Cardiac muscle cell (in vitro differentiated cells and primary cell): ENCODE measurements at regions not wholly inside any gene's neighbourhood (a gene's known extent, or its start where the extent isn't known, plus 50 kb on each side); places are given as distances from the start of the nearest gene placed in this dataset.

Source experiments
- DNase-seq, 2 donors: peaks; one replicate each; pipeline versions ENCODE4 v3.0.0 to v3.0.0-alpha.2; 2010 to 2017; ENCODE audit warnings: low read depth in 1 of 2, low spot score in 1 of 2
- H3K27ac ChIP-seq: fragments of 200-600 bp; sonication (generic); 2 replicates; pipeline ENCODE4 v1.5.1; 2016
- H3K27me3 ChIP-seq: fragments of 200-600 bp; sonication (generic); 2 replicates; pipeline ENCODE4 v1.6.0; 2016; ENCODE audit warnings: control low read depth
- H3K36me3 ChIP-seq: fragments of 200-600 bp; sonication (generic); 2 replicates; pipeline ENCODE4 v1.5.1; 2016; ENCODE audit warnings: control low read depth
- H3K4me1 ChIP-seq: fragments of 200-600 bp; sonication (generic); 2 replicates; pipeline ENCODE4 v1.8.1; 2017; ENCODE audit warnings: low read depth, mild to moderate bottlenecking, mixed run types
- H3K4me3 ChIP-seq: fragments of 200-600 bp; sonication (generic); 2 replicates; pipeline ENCODE4 v1.5.1; 2016; ENCODE audit warnings: mild to moderate bottlenecking
- H3K9me3 ChIP-seq: fragments of 200-600 bp; sonication (generic); 2 replicates; pipeline ENCODE4 v1.5.1; 2017; ENCODE audit warnings: low read depth, mild to moderate bottlenecking, control low read depth
- TF ChIP-seq, protein P1 (sequence below): IDR thresholded peaks from 2 replicates; pipeline ENCODE4 v1.5.1; 2012; ENCODE audit warnings: low read depth, mild to moderate bottlenecking, low read length

DNA sequence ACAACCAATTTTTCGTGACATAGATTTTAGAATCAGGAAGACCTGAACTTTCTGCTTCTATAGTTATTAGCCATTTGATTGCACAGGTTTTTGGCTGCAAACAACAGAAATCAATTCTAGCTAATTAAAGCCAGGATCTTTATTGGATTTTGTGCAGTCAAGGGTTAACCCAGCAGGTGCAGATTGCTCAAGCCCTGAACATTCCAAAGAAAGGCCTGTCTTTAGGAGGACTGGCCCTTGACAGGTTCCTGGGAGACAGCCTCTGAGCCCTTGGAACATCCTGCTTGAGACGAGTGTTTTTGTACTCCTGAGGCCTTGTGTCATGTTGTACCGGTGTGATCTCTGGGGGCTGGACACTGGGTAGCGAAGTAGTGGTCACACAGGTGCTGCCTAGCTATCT, 174.6 kb downstream of the PTCSC3 start:
- H3K36me3 ChIP-seq, result no peaks in the 10 kb centered on the region
- H3K9me3 ChIP-seq, result no peaks in the 10 kb centered on the region
- no peak overlapping the region for H3K27ac ChIP-seq
- H3K27me3 ChIP-seq, result peaks cover 4% of the 10 kb centered on the region
- H3K4me1 ChIP-seq, result no peaks in the 10 kb centered on the region
- no peak overlapping the region for H3K4me3 ChIP-seq
- TF ChIP-seq, protein P1, sequence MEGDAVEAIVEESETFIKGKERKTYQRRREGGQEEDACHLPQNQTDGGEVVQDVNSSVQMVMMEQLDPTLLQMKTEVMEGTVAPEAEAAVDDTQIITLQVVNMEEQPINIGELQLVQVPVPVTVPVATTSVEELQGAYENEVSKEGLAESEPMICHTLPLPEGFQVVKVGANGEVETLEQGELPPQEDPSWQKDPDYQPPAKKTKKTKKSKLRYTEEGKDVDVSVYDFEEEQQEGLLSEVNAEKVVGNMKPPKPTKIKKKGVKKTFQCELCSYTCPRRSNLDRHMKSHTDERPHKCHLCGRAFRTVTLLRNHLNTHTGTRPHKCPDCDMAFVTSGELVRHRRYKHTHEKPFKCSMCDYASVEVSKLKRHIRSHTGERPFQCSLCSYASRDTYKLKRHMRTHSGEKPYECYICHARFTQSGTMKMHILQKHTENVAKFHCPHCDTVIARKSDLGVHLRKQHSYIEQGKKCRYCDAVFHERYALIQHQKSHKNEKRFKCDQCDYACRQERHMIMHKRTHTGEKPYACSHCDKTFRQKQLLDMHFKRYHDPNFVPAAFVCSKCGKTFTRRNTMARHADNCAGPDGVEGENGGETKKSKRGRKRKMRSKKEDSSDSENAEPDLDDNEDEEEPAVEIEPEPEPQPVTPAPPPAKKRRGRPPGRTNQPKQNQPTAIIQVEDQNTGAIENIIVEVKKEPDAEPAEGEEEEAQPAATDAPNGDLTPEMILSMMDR, result no peak
- DNase-seq, result no peak

DNA sequence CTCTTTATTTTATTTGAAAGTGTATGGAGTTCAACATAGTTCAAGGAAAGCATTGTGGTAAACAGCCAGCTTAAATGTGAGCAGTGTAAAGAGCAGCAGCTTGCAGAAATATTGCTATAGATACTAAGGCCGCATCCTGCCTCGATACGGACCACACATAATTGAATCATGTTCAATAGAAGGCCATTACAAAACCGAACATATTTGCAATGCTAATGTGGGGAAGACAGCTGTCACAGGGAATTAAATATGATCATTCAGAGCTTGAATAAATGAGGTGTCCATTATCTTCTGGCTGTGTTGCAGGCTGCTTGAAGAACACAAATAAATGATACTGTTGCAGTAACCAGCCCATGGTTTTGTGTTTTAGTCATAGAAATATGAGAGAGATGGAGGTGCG, 173.2 kb downstream of the BRMS1L start:
- H3K27ac ChIP-seq, result no peak overlapping the region
- H3K36me3 ChIP-seq, result no peaks in the 10 kb centered on the region
- no peaks in the 10 kb centered on the region for H3K27me3 ChIP-seq
- no peak overlapping the region for H3K4me3 ChIP-seq
- DNase-seq, result no peak
- no peaks in the 10 kb centered on the region for H3K4me1 ChIP-seq
- TF ChIP-seq, protein P1, result no peak
- H3K9me3 ChIP-seq, result no peaks in the 10 kb centered on the region

DNA sequence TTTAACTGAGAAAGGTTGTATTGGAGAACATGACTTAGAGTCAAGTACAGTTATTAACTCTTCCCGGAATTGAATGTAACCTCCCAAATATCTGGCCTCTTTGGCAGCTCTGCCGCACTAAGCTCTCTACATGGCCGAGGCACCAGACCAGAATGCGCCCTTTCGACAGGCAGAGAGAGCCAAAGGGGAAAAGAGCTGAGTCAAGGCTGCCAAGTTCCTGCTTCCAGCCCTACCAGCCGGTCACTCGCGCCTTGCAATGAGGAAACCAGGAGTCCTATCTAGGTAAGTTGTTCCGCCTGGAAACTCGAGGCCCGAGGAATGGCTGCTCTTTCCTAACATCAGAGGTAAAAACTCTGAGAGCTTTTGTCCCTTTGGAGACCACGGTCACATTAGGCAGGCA, 172.2 kb downstream of the BRMS1L start:
- Histone ChIP-seq H3K4me1 (no peaks in the 10 kb centered on the region), H3K4me3 (no peak overlapping the region), H3K36me3 (no peaks in the 10 kb centered on the region), H3K27me3 (no peaks in the 10 kb centered on the region), H3K27ac (no peak overlapping the region), H3K9me3 (no peaks in the 10 kb centered on the region)
- TF ChIP-seq, protein P1, result no peak
- no peak for DNase-seq

DNA sequence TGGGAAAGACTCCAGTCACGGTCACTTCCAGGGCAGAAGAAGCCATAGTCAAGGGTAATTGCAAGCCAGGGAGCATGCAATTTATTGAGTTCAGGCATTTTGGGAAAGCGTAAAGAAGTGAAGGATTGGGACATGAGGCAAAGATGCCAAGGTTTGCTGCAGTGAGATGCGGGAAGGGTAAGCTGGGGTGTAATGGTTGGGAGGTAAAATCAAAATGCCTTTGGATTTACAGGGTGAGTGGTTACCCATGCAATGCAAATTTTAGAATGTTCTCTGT, 167.5 kb downstream of the BRMS1L start:
- no peaks in the 10 kb centered on the region for H3K36me3 ChIP-seq
- no peaks in the 10 kb centered on the region for H3K27me3 ChIP-seq
- TF ChIP-seq, protein P1, result no peak
- no peak overlapping the region for H3K27ac ChIP-seq
- H3K4me1 ChIP-seq, result no peaks in the 10 kb centered on the region
- no peak for DNase-seq
- no peak overlapping the region for H3K4me3 ChIP-seq
- H3K9me3 ChIP-seq, result no peaks in the 10 kb centered on the region

DNA sequence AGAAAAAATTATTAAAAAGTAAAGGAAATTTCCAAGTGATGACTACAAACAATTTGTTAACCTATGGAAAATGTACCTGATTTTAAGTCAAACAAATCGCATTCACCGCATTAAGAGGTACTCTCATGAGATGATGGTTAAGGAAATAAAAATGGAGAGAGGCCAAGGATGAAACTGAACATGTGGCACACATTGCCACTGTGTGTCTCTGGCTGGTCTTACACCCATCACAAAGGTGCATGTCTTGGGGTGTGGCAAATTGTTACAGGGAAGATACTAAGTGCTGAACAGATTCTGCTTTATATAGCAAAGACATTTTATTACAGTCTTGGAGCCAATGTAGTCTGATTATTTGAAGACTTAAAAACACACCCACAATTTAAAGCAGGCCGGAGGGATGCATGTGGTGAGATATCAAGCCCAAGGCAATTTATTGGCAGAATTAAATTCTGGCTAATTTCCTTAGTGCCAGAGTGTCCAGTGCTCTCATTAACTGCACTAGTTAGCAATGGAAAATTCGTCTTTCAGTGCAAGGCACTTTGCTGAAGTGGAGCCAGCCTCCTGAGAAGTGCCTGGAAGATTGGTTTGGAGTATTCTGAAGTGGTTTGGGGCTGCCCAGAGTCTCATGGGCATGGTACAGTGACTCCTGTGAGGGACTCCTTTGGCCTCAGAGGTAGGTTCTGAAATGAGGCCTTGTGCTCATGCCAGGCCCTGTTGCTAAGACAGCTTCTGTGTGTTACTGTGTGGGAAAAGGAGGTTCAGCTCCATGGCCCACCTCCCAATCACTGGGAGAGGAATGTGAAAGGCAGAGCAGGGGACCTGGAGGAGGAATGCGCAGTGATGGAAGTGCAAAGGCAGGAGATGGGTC, 166.9 kb downstream of the BRMS1L start:
- TF ChIP-seq, protein P1, result no peak
- Histone ChIP-seq H3K9me3 (no peaks in the 10 kb centered on the region), H3K4me3 (no peak overlapping the region)

More for the DNA sequence above, 166.9 kb downstream of the BRMS1L start:
- Histone ChIP-seq H3K27ac (no peak overlapping the region), H3K36me3 (no peaks in the 10 kb centered on the region), H3K4me1 (no peaks in the 10 kb centered on the region), H3K27me3 (no peaks in the 10 kb centered on the region)
- peak in 1 of 2 donors; percentile 14 for DNase-seq
